ENCODE measurements at regions not wholly inside any gene's neighbourhood (a gene's known extent, or its start where the extent isn't known, plus 50 kb on each side); places are given as distances from the start of the nearest gene placed in this dataset.

DNA sequence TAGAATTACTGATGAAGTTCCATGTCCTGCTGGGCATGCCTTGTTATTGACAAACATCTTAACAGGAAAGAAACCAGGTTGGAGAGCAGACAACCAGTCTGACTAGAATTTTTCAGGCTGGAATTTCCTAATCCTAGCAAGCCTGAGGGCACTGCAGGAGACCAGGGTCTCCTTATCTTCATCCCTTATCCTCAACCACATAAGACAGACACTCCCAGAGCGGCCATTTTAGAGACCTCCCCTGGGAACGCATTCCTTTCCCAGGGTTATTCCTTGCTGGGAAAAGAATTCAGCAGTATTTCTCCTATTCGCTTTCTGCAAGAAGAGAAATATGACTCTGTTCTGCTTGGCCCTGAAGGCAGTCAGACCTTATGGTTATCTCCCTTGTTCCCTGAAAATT, 803.7 kb downstream of the GRIK2 start:
- intact Hi-C loops (cut with DNase I, micrococcal nuclease) = no loop called here
- POLR2A ChIA-PET = no interaction called here
- H3K27me3 ChIP-seq (ENCODE audit: control insufficient read depth in 1 of 2, insufficient read depth in 2 of 2, low read length in 2 of 2) = no peaks in the 10 kb centered on the region

GRCh38 chr6:102204351-102204750, 810.8 kb downstream of the GRIK2 start:
- TF ChIP-seq, protein P1, sequence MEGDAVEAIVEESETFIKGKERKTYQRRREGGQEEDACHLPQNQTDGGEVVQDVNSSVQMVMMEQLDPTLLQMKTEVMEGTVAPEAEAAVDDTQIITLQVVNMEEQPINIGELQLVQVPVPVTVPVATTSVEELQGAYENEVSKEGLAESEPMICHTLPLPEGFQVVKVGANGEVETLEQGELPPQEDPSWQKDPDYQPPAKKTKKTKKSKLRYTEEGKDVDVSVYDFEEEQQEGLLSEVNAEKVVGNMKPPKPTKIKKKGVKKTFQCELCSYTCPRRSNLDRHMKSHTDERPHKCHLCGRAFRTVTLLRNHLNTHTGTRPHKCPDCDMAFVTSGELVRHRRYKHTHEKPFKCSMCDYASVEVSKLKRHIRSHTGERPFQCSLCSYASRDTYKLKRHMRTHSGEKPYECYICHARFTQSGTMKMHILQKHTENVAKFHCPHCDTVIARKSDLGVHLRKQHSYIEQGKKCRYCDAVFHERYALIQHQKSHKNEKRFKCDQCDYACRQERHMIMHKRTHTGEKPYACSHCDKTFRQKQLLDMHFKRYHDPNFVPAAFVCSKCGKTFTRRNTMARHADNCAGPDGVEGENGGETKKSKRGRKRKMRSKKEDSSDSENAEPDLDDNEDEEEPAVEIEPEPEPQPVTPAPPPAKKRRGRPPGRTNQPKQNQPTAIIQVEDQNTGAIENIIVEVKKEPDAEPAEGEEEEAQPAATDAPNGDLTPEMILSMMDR (IDR thresholded peaks at IDR 0.05) = no peak
- no peaks in the 10 kb centered on the region for H3K4me1 Mint-ChIP-seq (ENCODE audit: low read depth)
- ATAC-seq (ENCODE audit: poor library complexity) (no peak), DNase-seq (no peak)
- no peaks in the 10 kb centered on the region for H3K4me1 ChIP-seq (ENCODE audit: insufficient read depth, low read length)
- no peak overlapping the region for H3K4me3 Mint-ChIP-seq
- H3K27me3 Mint-ChIP-seq = no peaks in the 10 kb centered on the region
- POLR2A ChIA-PET = interaction anchor here (0.6 kb wide), 1 partner anchor 930 kb away, joined by 3 read pairs; no protein-coding TSS in a partner anchor
- intact Hi-C loops (cut with DNase I, micrococcal nuclease) = no loop called here
- CTCF ChIA-PET = no interaction called here
- H3K9me3 ChIP-seq (ENCODE audit: control insufficient read depth in 1 of 2, insufficient read depth in 1 of 2, low read length in 2 of 2) = no peaks in the 10 kb centered on the region
- H3K9me3 Mint-ChIP-seq = peaks cover 10% of the 10 kb centered on the region
- H3K36me3 Mint-ChIP-seq (ENCODE audit: low read depth) = no peaks in the 10 kb centered on the region
- no peaks in the 10 kb centered on the region for H3K36me3 ChIP-seq (ENCODE audit: insufficient read depth, low read length)
- H3K27me3 ChIP-seq (ENCODE audit: control insufficient read depth in 1 of 2, insufficient read depth in 2 of 2, low read length in 2 of 2) = no peaks in the 10 kb centered on the region
- H3K27ac Mint-ChIP-seq = no peak overlapping the region
- H3K27ac ChIP-seq (ENCODE audit: low read depth in 1 of 2, low read length in 2 of 2) = no peak overlapping the region
- no peak overlapping the region for H3K4me3 ChIP-seq (ENCODE audit: low read length)

More for the DNA sequence above, 803.7 kb downstream of the GRIK2 start:
- H3K9me3 Mint-ChIP-seq = peaks cover 15% of the 10 kb centered on the region
- Histone ChIP-seq H3K27ac (ENCODE audit: low read depth in 1 of 2, low read length in 2 of 2) (no peak overlapping the region), H3K4me3 (ENCODE audit: low read length) (no peak overlapping the region), H3K36me3 (ENCODE audit: insufficient read depth, low read length) (no peaks in the 10 kb centered on the region), H3K4me1 (ENCODE audit: insufficient read depth, low read length) (no peaks in the 10 kb centered on the region), H3K9me3 (ENCODE audit: control insufficient read depth in 1 of 2, insufficient read depth in 1 of 2, low read length in 2 of 2) (peaks cover 4 to 17% of the 10 kb centered on the region in 2 experiments)
- no peaks in the 10 kb centered on the region for H3K27me3 Mint-ChIP-seq
- H3K4me3 Mint-ChIP-seq = no peak overlapping the region
- CTCF ChIA-PET = no interaction called here
- ATAC-seq (ENCODE audit: poor library complexity) = no peak
- TF ChIP-seq, protein P1 (IDR thresholded peaks at IDR 0.05) = no peak
- no peaks in the 10 kb centered on the region for H3K4me1 Mint-ChIP-seq (ENCODE audit: low read depth)
- no peak for DNase-seq
- no peaks in the 10 kb centered on the region for H3K36me3 Mint-ChIP-seq (ENCODE audit: low read depth)
- no peak overlapping the region for H3K27ac Mint-ChIP-seq

DNA sequence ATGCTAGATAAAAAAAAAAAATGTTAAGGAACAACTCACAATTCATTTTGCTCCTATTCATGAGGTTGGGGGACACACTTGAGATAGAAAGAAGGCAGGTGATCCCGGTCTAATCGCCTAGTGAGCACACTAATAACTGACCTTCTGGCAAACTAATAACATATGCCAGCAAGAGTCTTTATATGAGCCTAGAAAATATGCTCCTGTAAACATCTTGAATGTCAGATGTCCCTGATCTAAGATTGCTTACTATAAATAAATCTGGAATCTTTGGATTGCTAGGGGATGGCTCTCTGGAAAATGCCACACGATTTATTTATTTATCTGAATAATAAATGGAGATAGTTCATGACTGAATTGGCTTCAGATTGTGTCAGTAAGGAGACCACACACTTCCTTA, 821.9 kb downstream of the GRIK2 start:
- ChIA-PET POLR2A (no interaction called here), CTCF (no interaction called here)
- TF ChIP-seq, protein P1 (IDR thresholded peaks at IDR 0.05) = no peak
- Histone ChIP-seq H3K4me3 (ENCODE audit: low read length) (no peak overlapping the region), H3K9me3 (ENCODE audit: control insufficient read depth in 1 of 2, insufficient read depth in 1 of 2, low read length in 2 of 2) (peaks cover 0 to 4% of the 10 kb centered on the region in 2 experiments), H3K36me3 (ENCODE audit: insufficient read depth, low read length) (no peaks in the 10 kb centered on the region), H3K27me3 (ENCODE audit: control insufficient read depth in 1 of 2, insufficient read depth in 2 of 2, low read length in 2 of 2) (no peaks in the 10 kb centered on the region), H3K4me1 (ENCODE audit: insufficient read depth, low read length) (no peaks in the 10 kb centered on the region), H3K27ac (ENCODE audit: low read depth in 1 of 2, low read length in 2 of 2) (no peak overlapping the region)
- Mint-ChIP-seq H3K4me1 (ENCODE audit: low read depth) (no peaks in the 10 kb centered on the region), H3K27ac (no peak overlapping the region), H3K36me3 (ENCODE audit: low read depth) (no peaks in the 10 kb centered on the region), H3K27me3 (no peaks in the 10 kb centered on the region), H3K4me3 (no peak overlapping the region), H3K9me3 (peaks cover 2% of the 10 kb centered on the region)
- intact Hi-C loops (cut with DNase I, micrococcal nuclease) = no loop called here
- DNase-seq (no peak), ATAC-seq (ENCODE audit: poor library complexity) (no peak)

All from CD4-positive, alpha-beta T cell (primary cell).